ENCODE measurements at regions not wholly inside any gene's neighbourhood (a gene's known extent, or its start where the extent isn't known, plus 50 kb on each side); places are given as distances from the start of the nearest gene placed in this dataset.

DNA sequence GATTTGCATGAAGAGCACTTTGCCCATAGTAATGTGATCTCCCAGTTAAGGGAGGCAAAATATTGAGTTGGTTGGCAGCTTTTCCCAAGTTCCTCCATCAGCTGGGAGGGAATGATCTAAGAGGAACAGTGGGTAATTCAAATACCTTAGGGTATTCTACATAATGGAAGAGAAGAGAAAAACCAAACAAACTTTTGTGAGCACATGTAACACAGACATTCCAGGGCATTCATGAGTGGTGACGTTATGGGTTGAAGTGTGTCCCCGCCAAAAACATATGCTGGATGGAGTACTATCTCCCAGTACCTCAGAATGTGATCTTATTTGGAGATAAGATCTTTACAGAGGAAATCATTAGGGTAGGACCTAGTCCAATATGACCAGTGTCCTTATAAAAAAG is 220.1 kb downstream of the FOXO1 start:
- Histone ChIP-seq H3K9ac (ENCODE audit: insufficient read depth in 1 of 2, low read depth in 2 of 2, low read length in 2 of 2) (no peak overlapping the region), H3K4me2 (ENCODE audit: insufficient read depth, low read length) (no peak overlapping the region), H3K4me1 (replicated peaks in 1 of 2; ENCODE audit: control insufficient read depth in 2 of 2, insufficient read depth in 2 of 2, low read length in 2 of 2) (no peaks in the 10 kb centered on the region), H3K79me2 (ENCODE audit: control insufficient read depth, insufficient read depth, low read length) (no peaks in the 10 kb centered on the region), H3K9me3 (replicated peaks; ENCODE audit: control insufficient read depth, insufficient read depth, low read depth, low read length) (no peaks in the 10 kb centered on the region), H2AFZ (ENCODE audit: low read depth, low read length) (no peak overlapping the region), H3K36me3 (ENCODE audit: control insufficient read depth, insufficient read depth, low read length) (no peaks in the 10 kb centered on the region), H4K20me1 (replicated peaks; ENCODE audit: control insufficient read depth, insufficient read depth, low read length) (no peaks in the 10 kb centered on the region), H3K4me3 (no peak overlapping the region), H3K9me1 (ENCODE audit: control insufficient read depth, insufficient read depth, low read length) (no peaks in the 10 kb centered on the region), H3K27me3 (ENCODE audit: control insufficient read depth in 2 of 2, insufficient read depth in 2 of 2, low read length in 2 of 2) (no peaks in the 10 kb centered on the region), H3K27ac (ENCODE audit: extremely low read depth, low read depth, low read length) (no peak overlapping the region)
- TF ChIP-seq POLR2H (tag; IDR thresholded peaks at IDR 0.05; ENCODE audit: low read depth), result no peak
- TF ChIP-seq ZKSCAN3 (CRISPR knock-in tag; IDR thresholded peaks at IDR 0.05), result no peak
- no peak for TF ChIP-seq PTBP1 (IDR thresholded peaks at IDR 0.05; ENCODE audit: low read depth, low read length)
- TF ChIP-seq TAF9B (IDR thresholded peaks at IDR 0.05; ENCODE audit: partially characterized antibody), result no peak
- no peak for TF ChIP-seq ZNF717 (CRISPR knock-in tag; IDR thresholded peaks at IDR 0.05)
- TF ChIP-seq, protein P1, sequence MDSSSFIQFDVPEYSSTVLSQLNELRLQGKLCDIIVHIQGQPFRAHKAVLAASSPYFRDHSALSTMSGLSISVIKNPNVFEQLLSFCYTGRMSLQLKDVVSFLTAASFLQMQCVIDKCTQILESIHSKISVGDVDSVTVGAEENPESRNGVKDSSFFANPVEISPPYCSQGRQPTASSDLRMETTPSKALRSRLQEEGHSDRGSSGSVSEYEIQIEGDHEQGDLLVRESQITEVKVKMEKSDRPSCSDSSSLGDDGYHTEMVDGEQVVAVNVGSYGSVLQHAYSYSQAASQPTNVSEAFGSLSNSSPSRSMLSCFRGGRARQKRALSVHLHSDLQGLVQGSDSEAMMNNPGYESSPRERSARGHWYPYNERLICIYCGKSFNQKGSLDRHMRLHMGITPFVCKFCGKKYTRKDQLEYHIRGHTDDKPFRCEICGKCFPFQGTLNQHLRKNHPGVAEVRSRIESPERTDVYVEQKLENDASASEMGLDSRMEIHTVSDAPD (CRISPR knock-in tag; IDR thresholded peaks at IDR 0.05), result no peak
- TF ChIP-seq TCF7 (IDR thresholded peaks at IDR 0.05; ENCODE audit: borderline replicate concordance), result no peak
- TF ChIP-seq ZNF75A (CRISPR knock-in tag; IDR thresholded peaks at IDR 0.05), result no peak
- TF ChIP-seq KDM2B (CRISPR knock-in tag; IDR thresholded peaks at IDR 0.05), result no peak
- no peak for TF ChIP-seq ZBTB1 (CRISPR knock-in tag; IDR thresholded peaks at IDR 0.05; ENCODE audit: borderline replicate concordance, low read depth)
- TF ChIP-seq, protein P2, sequence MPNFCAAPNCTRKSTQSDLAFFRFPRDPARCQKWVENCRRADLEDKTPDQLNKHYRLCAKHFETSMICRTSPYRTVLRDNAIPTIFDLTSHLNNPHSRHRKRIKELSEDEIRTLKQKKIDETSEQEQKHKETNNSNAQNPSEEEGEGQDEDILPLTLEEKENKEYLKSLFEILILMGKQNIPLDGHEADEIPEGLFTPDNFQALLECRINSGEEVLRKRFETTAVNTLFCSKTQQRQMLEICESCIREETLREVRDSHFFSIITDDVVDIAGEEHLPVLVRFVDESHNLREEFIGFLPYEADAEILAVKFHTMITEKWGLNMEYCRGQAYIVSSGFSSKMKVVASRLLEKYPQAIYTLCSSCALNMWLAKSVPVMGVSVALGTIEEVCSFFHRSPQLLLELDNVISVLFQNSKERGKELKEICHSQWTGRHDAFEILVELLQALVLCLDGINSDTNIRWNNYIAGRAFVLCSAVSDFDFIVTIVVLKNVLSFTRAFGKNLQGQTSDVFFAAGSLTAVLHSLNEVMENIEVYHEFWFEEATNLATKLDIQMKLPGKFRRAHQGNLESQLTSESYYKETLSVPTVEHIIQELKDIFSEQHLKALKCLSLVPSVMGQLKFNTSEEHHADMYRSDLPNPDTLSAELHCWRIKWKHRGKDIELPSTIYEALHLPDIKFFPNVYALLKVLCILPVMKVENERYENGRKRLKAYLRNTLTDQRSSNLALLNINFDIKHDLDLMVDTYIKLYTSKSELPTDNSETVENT (CRISPR knock-in tag; IDR thresholded peaks at IDR 0.05), result no peak
- TF ChIP-seq, protein P3, sequence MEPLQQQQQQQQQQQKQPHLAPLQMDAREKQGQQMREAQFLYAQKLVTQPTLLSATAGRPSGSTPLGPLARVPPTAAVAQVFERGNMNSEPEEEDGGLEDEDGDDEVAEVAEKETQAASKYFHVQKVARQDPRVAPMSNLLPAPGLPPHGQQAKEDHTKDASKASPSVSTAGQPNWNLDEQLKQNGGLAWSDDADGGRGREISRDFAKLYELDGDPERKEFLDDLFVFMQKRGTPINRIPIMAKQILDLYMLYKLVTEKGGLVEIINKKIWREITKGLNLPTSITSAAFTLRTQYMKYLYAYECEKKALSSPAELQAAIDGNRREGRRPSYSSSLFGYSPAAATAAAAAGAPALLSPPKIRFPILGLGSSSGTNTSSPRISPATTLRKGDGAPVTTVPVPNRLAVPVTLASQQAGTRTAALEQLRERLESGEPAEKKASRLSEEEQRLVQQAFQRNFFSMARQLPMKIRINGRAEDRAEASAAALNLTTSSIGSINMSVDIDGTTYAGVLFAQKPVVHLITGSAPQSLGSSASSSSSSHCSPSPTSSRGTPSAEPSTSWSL (CRISPR knock-in tag; IDR thresholded peaks at IDR 0.05; ENCODE audit: borderline replicate concordance), result no peak
- no peak for TF ChIP-seq SRSF1 (IDR thresholded peaks at IDR 0.05; ENCODE audit: low read depth, low read length)
- no peak for TF ChIP-seq ZNF134 (CRISPR knock-in tag; conservative IDR thresholded peaks at IDR 0.05)
- CTCF ChIA-PET (ENCODE audit: low intra/inter-chr PET ratio), result no interaction called here
- DNase-seq (ENCODE audit: extremely low read depth in 1 of 4, low spot score in 3 of 4) (no peak), ATAC-seq (no peak), FAIRE-seq (no peak)
- BruUV-seq (replicated peaks), result no TSS peak
- 0% methylated on average over 2 of the region's 2 CpGs for WGBS (ENCODE audit: insufficient coverage, low coverage, missing lambda C conversion rate)
- POLR2A ChIA-PET, result no interaction called here
- intact Hi-C loops (cut with micrococcal nuclease) (no loop called here), in situ Hi-C loops (cut with MboI) (no loop called here)
